Left lung (tissue), 4 donors: ENCODE measurements at regions not wholly inside any gene's neighbourhood (a gene's known extent, or its start where the extent isn't known, plus 50 kb on each side); places are given as distances from the start of the nearest gene placed in this dataset.
A peak's percentile ranks its signal among the peaks of the same experiment; 100 is the strongest.
"Not testable (repeated sequence)": the region's sequence is repeated elsewhere in the genome, so short reads cannot be mapped to it uniquely, and the experiment has no call there.

Experiments used
- ATAC-seq: fragments of 200-7000 bp; cut with Tn5 transposase; one replicate; pipeline ENCODE4 v1.9.1; 2020; ENCODE audit warnings: moderate library complexity
- DNase-seq, 4 donors: peaks; one replicate each; pipeline ENCODE4 v3.0.0-alpha.2; 2013 to 2020
- H3K27ac ChIP-seq, 2 donors: fragments of 200-600 bp; sonication (generic) in 1 of 2; one replicate each; pipeline versions ENCODE4 v1.5.0 to v1.8.0; 2020 to 2021
- H3K27me3 ChIP-seq, 2 donors: fragments of 200-600 bp; sonication (generic) in 1 of 2; one replicate each; pipeline versions ENCODE4 v1.5.0 to v1.8.0; 2020 to 2021
- H3K36me3 ChIP-seq, 2 donors: fragments of 200-600 bp; sonication (generic) in 1 of 2; one replicate each; pipeline versions ENCODE4 v1.5.0 to v1.8.0; 2020 to 2021
- H3K4me1 ChIP-seq, 2 donors: fragments of 200-600 bp; one replicate each; pipeline ENCODE4 v1.8.0; 2021
- H3K4me3 ChIP-seq, 2 donors: fragments of 200-600 bp; sonication (generic) in 1 of 2; one replicate each; pipeline versions ENCODE4 v1.5.0 to v1.8.0; 2020 to 2021; ENCODE audit warnings: mild to moderate bottlenecking in 1 of 2
- H3K9me3 ChIP-seq, 2 donors: fragments of 200-600 bp; sonication (generic) in 1 of 2; one replicate each; pipeline versions ENCODE4 v1.5.0 to v1.8.0; 2020 to 2021
- CTCF ChIP-seq, 2 donors: fragments of 200-600 bp; sonication (generic) in 1 of 2; IDR thresholded peaks; one replicate each; pipeline versions ENCODE4 v1.5.0 to v1.8.0; 2021; ENCODE audit warnings: antibody characterized with exemption in 2 of 2
- intact Hi-C, 2 donors: fragments of 100-400 bp; cut with DNase I; formaldehyde crosslinking; loops; one replicate each; pipeline versions ENCODE4 v1.11.2 to v1.14.2; 2022
- donor health status: DM: no; HTN: yes; CAD: no.
- donor health status: DM: no; HTN: no; CAD: no.

- Histone ChIP-seq H3K27me3 (no peaks in the 10 kb centered on the region), H3K4me1 (no peaks in the 10 kb centered on the region), H3K9me3 (peaks cover 0 to 10% of the 10 kb centered on the region in 2 donors), H3K27ac (no peak overlapping the region), H3K4me3 (no peak overlapping the region), H3K36me3 (no peaks in the 10 kb centered on the region)
- no peak for ATAC-seq
- no peak for TF ChIP-seq CTCF (IDR thresholded peaks at IDR 0.05)
- intact Hi-C loops: no loop called here
- DNase-seq: no peak
These were observed 74.4 kb upstream of the S1PR3 start for GRCh38 chr9:88916894-88917293.

- Histone ChIP-seq H3K4me3 (no peak overlapping the region), H3K36me3 (no peaks in the 10 kb centered on the region), H3K27ac (no peak overlapping the region), H3K9me3 (peaks cover 0 to 10% of the 10 kb centered on the region in 2 donors), H3K27me3 (no peaks in the 10 kb centered on the region), H3K4me1 (no peaks in the 10 kb centered on the region)
- DNase-seq: no peak
- ATAC-seq: no peak
- intact Hi-C loops: no loop called here
- TF ChIP-seq CTCF (IDR thresholded peaks at IDR 0.05): no peak
These were observed 73.9 kb upstream of the S1PR3 start for GRCh38 chr9:88917375-88917774.

- intact Hi-C loops, H3K36me3 ChIP-seq, H3K4me3 ChIP-seq, H3K9me3 ChIP-seq, ATAC-seq, DNase-seq, H3K27me3 ChIP-seq, H3K4me1 ChIP-seq, H3K27ac ChIP-seq: not testable (repeated sequence)
These were observed 72.7 kb upstream of the S1PR3 start for GRCh38 chr9:88918537-88918936.

GRCh38 chr9:88920645-88921044 is 70.6 kb upstream of the S1PR3 start:
- Histone ChIP-seq H3K27me3 (no peaks in the 10 kb centered on the region), H3K27ac (no peak overlapping the region), H3K36me3 (no peaks in the 10 kb centered on the region), H3K4me3 (no peak overlapping the region), H3K4me1 (peaks cover 0 to 11% of the 10 kb centered on the region in 2 donors), H3K9me3 (peaks cover 0 to 10% of the 10 kb centered on the region in 2 donors)
- ATAC-seq: no peak
- no peak for TF ChIP-seq CTCF (IDR thresholded peaks at IDR 0.05)
- DNase-seq: no peak
- intact Hi-C loops: no loop called here

GRCh38 chr9:88922091-88922490 is 69.2 kb upstream of the S1PR3 start:
- H3K9me3 ChIP-seq: peaks cover 0 to 10% of the 10 kb centered on the region in 2 donors
- ATAC-seq (no peak), DNase-seq (no peak)
- no peaks in the 10 kb centered on the region for H3K36me3 ChIP-seq
- TF ChIP-seq CTCF (IDR thresholded peaks at IDR 0.05): no peak
- H3K4me3 ChIP-seq: no peak overlapping the region
- no peak overlapping the region for H3K27ac ChIP-seq
- peaks cover 0 to 24% of the 10 kb centered on the region in 2 donors for H3K4me1 ChIP-seq
- intact Hi-C loops: no loop called here
- H3K27me3 ChIP-seq: no peaks in the 10 kb centered on the region

- intact Hi-C loops: no loop called here
- Histone ChIP-seq H3K9me3 (peaks cover 0 to 10% of the 10 kb centered on the region in 2 donors), H3K4me1 (peaks cover 0 to 28% of the 10 kb centered on the region in 2 donors), H3K27ac (peak overlapping the region in 1 of 2 donors; percentile 69), H3K36me3 (no peaks in the 10 kb centered on the region), H3K4me3 (no peak overlapping the region), H3K27me3 (no peaks in the 10 kb centered on the region)
- no peak for TF ChIP-seq CTCF (IDR thresholded peaks at IDR 0.05)
- ATAC-seq (no peak), DNase-seq (no peak)
These were observed 68.2 kb upstream of the S1PR3 start for GRCh38 chr9:88923092-88923491.
